Karpas-422 (cell line): ENCODE measurements at regions not wholly inside any gene's neighbourhood (a gene's known extent, or its start where the extent isn't known, plus 50 kb on each side); places are given as distances from the start of the nearest gene placed in this dataset.

Experiments
- DNase-seq: peaks from one replicate; pipeline ENCODE4 v3.0.0-alpha.2; 2015
- H2AFZ ChIP-seq: fragments of 200-600 bp; sonication (generic); 2 replicates; pipeline ENCODE4 v1.6.1; 2014; ENCODE audit warnings: antibody characterized with exemption, low read length, mixed read lengths
- H3K27ac ChIP-seq: fragments of 200-600 bp; sonication (generic); 2 replicates; pipeline ENCODE4 v1.5.1; 2014; ENCODE audit warnings: mild to moderate bottlenecking, low read length, moderate library complexity
- H3K27me3 ChIP-seq: fragments of 200-600 bp; sonication (generic); 2 replicates; pipeline ENCODE4 v1.6.1; 2014; ENCODE audit warnings: low read length, mixed read lengths
- H3K36me3 ChIP-seq: fragments of 200-600 bp; sonication (generic); 2 replicates; pipeline ENCODE4 v1.6.1; 2014; ENCODE audit warnings: low read length, mixed read lengths; ENCODE audit not compliant: insufficient read depth
- H3K4me1 ChIP-seq: fragments of 200-600 bp; sonication (generic); 2 replicates; pipeline ENCODE4 v1.6.1; 2014; ENCODE audit warnings: mild to moderate bottlenecking, low read length, mixed read lengths
- H3K4me2 ChIP-seq: fragments of 200-600 bp; sonication (generic); 2 replicates; pipeline ENCODE4 v1.6.1; 2014; ENCODE audit warnings: low read length, low read depth, mild to moderate bottlenecking; ENCODE audit not compliant: poor library complexity, severe bottlenecking
- H3K4me3 ChIP-seq: fragments of 200-600 bp; sonication (generic); 2 replicates; pipeline ENCODE4 v1.5.1; 2014; ENCODE audit warnings: mild to moderate bottlenecking, antibody characterized with exemption, low read length, mixed read lengths
- H3K79me2 ChIP-seq: fragments of 200-600 bp; sonication (generic); 2 replicates; pipeline ENCODE4 v1.6.1; 2014; ENCODE audit warnings: mild to moderate bottlenecking, low read length, mixed read lengths
- H3K9ac ChIP-seq: fragments of 200-600 bp; sonication (generic); 2 replicates; pipeline ENCODE4 v1.6.0; 2014; ENCODE audit warnings: low read length
- H3K9me2 ChIP-seq: fragments of 200-600 bp; sonication (generic), shearing (Covaris generic); replicated peaks from 2 replicates; pipeline ENCODE4 v1.6.0; 2014; ENCODE audit warnings: mild to moderate bottlenecking, low read length, moderate library complexity; ENCODE audit not compliant: insufficient read depth
- H3K9me3 ChIP-seq: fragments of 300-700, 200-600 bp; sonication (generic); 2 replicates; pipeline ENCODE4 v1.6.1; 2014; ENCODE audit warnings: low read length, mixed read lengths
- H4K20me1 ChIP-seq: fragments of 200-600 bp; sonication (generic); 2 replicates; pipeline ENCODE4 v1.6.1; 2014; ENCODE audit warnings: mild to moderate bottlenecking, antibody characterized with exemption, low read length, low read depth; ENCODE audit not compliant: insufficient read depth

DNA sequence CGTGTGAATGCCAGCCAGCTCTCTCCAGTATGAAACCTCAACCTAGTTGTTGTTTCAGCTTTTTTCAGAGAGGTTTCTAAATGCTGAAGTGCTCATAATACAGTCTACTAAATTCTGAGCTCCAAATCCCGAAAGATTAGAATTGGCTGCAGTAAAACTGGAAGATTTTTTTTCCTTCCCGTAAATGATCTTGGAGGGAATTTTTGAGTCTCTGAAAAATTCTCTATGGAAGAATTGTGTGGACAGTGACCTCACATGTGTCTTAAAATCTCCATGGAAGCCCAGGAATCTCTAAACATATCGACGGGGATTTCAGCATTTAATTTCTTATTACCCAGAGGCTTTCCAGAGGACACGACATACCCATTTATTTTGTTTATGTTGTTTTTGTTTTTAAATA lies 1499.2 kb downstream of the LRRC4C start:
- H3K79me2 ChIP-seq = no peaks in the 10 kb centered on the region
- no peak overlapping the region for H2AFZ ChIP-seq
- H3K4me3 ChIP-seq = no peak overlapping the region
- no peaks in the 10 kb centered on the region for H3K27me3 ChIP-seq
- H3K36me3 ChIP-seq = no peaks in the 10 kb centered on the region
- H3K4me2 ChIP-seq = no peak overlapping the region
- no peak for DNase-seq
- no peaks in the 10 kb centered on the region for H3K9me2 ChIP-seq
- no peaks in the 10 kb centered on the region for H3K4me1 ChIP-seq
- H4K20me1 ChIP-seq = no peaks in the 10 kb centered on the region
- no peak overlapping the region for H3K27ac ChIP-seq
- peaks cover 29% of the 10 kb centered on the region for H3K9me3 ChIP-seq
- no peak overlapping the region for H3K9ac ChIP-seq

DNA sequence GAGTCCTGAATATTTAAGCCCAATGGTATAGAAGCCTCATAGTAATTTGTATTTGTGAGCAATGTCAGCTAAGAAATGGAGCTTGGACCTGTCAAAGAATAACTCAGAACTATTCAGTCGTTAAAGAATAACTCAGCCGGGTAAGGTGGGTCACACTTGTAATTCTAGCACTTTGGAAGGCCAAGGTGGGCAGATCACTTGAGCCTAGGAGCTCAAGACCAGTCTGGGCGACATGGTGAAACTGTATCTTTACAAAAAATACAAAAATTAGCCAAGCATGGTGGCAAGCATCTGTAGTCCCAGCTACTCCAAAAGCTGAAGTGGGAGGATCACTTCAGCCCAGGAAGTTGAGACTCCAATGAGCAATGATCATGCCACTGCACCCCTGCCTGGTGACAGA lies 1526.5 kb downstream of the LRRC4C start:
- Histone ChIP-seq H3K4me1 (no peaks in the 10 kb centered on the region), H3K4me2 (no peak overlapping the region), H3K4me3 (no peak overlapping the region), H3K9ac (no peak overlapping the region), H3K27me3 (no peaks in the 10 kb centered on the region), H3K36me3 (no peaks in the 10 kb centered on the region), H4K20me1 (no peaks in the 10 kb centered on the region), H2AFZ (no peak overlapping the region), H3K9me2 (no peaks in the 10 kb centered on the region), H3K9me3 (peaks cover 22% of the 10 kb centered on the region), H3K27ac (no peak overlapping the region), H3K79me2 (no peaks in the 10 kb centered on the region)
- DNase-seq = no peak

DNA sequence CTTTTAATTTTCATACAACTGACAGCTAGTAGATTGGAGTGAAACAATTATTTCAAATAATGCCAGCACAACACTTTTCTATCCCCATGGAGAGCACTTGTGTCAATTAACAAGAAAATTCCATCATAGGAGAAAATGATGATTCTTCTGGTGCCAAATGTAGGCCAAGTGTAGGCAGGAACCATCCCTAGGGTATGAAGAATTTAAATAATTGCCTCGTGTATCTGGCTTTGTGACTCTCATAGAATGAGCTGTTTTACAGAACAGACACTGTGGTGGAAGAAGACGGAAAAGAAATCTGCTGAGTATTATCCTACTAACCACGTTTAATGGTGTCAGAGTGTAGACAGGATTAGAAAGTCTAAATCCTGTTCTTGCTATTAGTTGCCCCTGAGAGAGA lies 1542.2 kb downstream of the LRRC4C start:
- Histone ChIP-seq H3K36me3 (no peaks in the 10 kb centered on the region), H3K4me2 (no peak overlapping the region), H3K27ac (no peak overlapping the region), H3K79me2 (no peaks in the 10 kb centered on the region), H2AFZ (no peak overlapping the region; the same call in 1 of the 2 replicates), H3K9me2 (no peaks in the 10 kb centered on the region), H3K9ac (no peak overlapping the region), H3K4me3 (no peak overlapping the region), H3K4me1 (no peaks in the 10 kb centered on the region), H3K27me3 (no peaks in the 10 kb centered on the region), H4K20me1 (no peaks in the 10 kb centered on the region), H3K9me3 (peaks cover 21% of the 10 kb centered on the region)
- no peak for DNase-seq

DNA sequence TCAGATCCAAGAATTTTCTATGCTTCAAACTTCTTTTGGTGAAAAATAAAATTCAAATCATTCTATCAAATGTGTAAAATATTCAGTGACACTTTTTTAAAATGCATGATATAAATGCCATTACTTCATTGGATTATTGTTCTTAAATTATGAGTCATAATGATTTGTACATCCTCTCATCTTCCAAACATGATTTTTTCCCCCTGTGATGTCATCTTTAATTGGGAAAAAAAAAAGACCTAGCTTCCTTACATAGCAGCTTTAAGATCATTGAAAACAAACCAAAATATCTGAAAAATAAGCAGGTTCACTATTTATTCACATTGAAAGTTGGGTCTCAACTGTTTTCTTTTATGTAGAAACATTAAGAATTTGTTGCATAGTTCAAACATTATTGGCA lies 1549.4 kb downstream of the LRRC4C start:
- H4K20me1 ChIP-seq = no peaks in the 10 kb centered on the region

DNA sequence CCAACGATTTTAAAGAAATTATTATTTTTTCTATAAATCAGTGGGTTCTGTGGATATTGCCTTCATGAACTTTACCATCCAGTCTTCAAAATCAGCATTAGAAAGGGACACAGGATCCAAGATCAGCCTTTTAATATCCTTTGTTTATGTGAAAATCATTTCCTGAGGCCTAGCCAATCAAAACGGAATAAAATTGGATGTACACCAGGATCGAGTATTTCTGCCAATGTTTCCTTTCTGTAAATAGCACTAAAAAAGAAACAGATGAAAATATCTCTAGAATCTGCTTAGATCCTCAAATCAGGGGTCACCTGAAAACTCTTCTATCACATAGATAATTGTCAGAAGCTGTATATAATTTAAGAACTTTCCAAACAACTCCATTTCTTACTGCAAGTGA lies 1598.5 kb downstream of the LRRC4C start:
- peaks cover 34% of the 10 kb centered on the region for H3K9me3 ChIP-seq
- H3K9ac ChIP-seq = no peak overlapping the region
- H3K4me1 ChIP-seq = no peaks in the 10 kb centered on the region
- H3K4me2 ChIP-seq = no peak overlapping the region
- no peaks in the 10 kb centered on the region for H3K9me2 ChIP-seq
- no peak overlapping the region for H2AFZ ChIP-seq
- H4K20me1 ChIP-seq = no peaks in the 10 kb centered on the region
- H3K36me3 ChIP-seq = no peaks in the 10 kb centered on the region
- no peak for DNase-seq
- H3K27me3 ChIP-seq = no peaks in the 10 kb centered on the region
- H3K27ac ChIP-seq = no peak overlapping the region
- no peak overlapping the region for H3K4me3 ChIP-seq
- H3K79me2 ChIP-seq = no peaks in the 10 kb centered on the region

More for the DNA sequence above, 1549.4 kb downstream of the LRRC4C start:
- H2AFZ ChIP-seq = no peak overlapping the region
- DNase-seq = no peak
- no peak overlapping the region for H3K4me2 ChIP-seq
- no peak overlapping the region for H3K4me3 ChIP-seq
- H3K4me1 ChIP-seq = no peaks in the 10 kb centered on the region
- H3K27me3 ChIP-seq = no peaks in the 10 kb centered on the region
- peaks cover 16% of the 10 kb centered on the region; the same call in 1 of the 2 replicates for H3K9me3 ChIP-seq
- H3K79me2 ChIP-seq = no peaks in the 10 kb centered on the region
- no peaks in the 10 kb centered on the region for H3K36me3 ChIP-seq
- no peaks in the 10 kb centered on the region for H3K9me2 ChIP-seq
- H3K9ac ChIP-seq = no peak overlapping the region
- no peak overlapping the region for H3K27ac ChIP-seq

DNA sequence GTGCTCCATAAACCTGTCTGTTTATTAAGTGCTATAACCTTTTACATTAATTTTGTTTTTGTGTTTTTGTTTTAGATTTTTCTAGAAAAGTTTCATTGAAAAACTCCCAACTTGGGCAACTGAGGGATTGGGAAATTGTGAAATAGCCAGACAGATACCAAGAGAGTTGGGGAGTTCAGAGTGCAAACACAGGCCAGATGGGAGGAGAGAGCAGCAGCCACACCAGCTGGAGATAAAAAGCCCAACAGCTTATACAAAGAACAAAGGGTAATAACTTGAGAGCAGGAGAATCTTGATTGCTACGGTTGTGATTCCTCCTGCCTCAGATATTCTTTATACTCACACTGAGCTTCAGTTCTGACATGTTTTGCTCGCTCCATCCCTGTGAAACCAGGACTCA lies 1642.2 kb downstream of the LRRC4C start:
- Histone ChIP-seq H3K9ac (no peak overlapping the region), H3K4me1 (no peaks in the 10 kb centered on the region), H3K36me3 (no peaks in the 10 kb centered on the region), H3K27ac (no peak overlapping the region), H3K4me3 (no peak overlapping the region), H3K27me3 (no peaks in the 10 kb centered on the region), H4K20me1 (no peaks in the 10 kb centered on the region), H3K79me2 (no peaks in the 10 kb centered on the region), H3K4me2 (no peak overlapping the region), H3K9me2 (no peaks in the 10 kb centered on the region), H3K9me3 (peaks cover 9% of the 10 kb centered on the region), H2AFZ (no peak overlapping the region)
- DNase-seq = no peak

DNA sequence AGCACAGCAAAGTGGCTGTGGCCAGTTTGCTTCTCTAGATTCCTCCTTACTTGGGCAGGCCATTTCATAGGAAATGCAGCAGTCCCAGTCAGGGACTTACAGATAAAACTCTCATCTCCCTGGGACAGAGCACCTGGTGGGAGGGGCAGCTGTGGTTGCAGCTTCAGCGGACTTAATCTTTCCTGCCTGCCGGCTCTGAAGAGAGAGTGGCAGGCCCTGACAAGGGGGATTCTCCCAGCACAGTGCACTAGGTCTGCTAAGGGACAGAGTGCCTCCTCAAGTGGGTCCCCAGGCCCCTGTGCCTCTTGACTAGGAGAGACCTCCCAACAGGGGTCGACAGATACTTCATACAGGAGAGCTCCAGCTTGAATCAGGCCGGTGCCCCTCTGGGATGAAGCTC lies 1649.1 kb downstream of the LRRC4C start:
- no peaks in the 10 kb centered on the region for H3K27me3 ChIP-seq
- no peak overlapping the region for H3K9ac ChIP-seq
- H3K4me3 ChIP-seq = no peak overlapping the region
- no peaks in the 10 kb centered on the region for H3K79me2 ChIP-seq
- no peak overlapping the region for H3K4me2 ChIP-seq
- no peak overlapping the region for H2AFZ ChIP-seq
- no peaks in the 10 kb centered on the region for H3K36me3 ChIP-seq
- H3K27ac ChIP-seq = no peak overlapping the region
- no peaks in the 10 kb centered on the region for H3K4me1 ChIP-seq
- no peak for DNase-seq
- H3K9me3 ChIP-seq = peaks cover 13% of the 10 kb centered on the region; the same call in 1 of the 2 replicates
- no peaks in the 10 kb centered on the region for H3K9me2 ChIP-seq
- H4K20me1 ChIP-seq = no peaks in the 10 kb centered on the region

DNA sequence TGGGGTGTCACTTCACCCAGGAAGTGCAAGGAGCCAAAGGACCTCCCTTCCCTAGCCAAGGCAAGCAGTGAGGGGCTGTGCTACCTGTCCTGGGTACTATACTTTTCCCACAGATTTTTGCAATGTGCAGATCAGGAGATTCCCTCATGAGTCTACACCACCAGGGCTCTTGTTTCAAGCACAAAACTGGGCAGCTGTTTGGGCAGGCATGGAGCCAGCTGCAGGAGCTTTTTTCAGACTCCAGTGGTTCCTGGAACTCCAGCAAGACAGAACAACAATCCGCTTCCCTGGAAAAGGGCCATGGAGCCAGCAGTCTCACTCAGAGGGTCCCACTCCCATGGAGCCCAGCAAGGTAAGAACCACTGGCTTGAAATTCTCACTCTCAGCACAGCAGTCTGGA lies 1649.6 kb downstream of the LRRC4C start:
- Histone ChIP-seq H3K79me2 (no peaks in the 10 kb centered on the region), H3K4me1 (no peaks in the 10 kb centered on the region), H3K9ac (no peak overlapping the region), H3K27ac (no peak overlapping the region), H2AFZ (no peak overlapping the region), H3K4me3 (no peak overlapping the region), H3K9me2 (no peaks in the 10 kb centered on the region), H3K9me3 (peaks cover 16% of the 10 kb centered on the region), H3K27me3 (no peaks in the 10 kb centered on the region), H4K20me1 (no peaks in the 10 kb centered on the region), H3K4me2 (no peak overlapping the region), H3K36me3 (no peaks in the 10 kb centered on the region)
- DNase-seq = no peak

DNA sequence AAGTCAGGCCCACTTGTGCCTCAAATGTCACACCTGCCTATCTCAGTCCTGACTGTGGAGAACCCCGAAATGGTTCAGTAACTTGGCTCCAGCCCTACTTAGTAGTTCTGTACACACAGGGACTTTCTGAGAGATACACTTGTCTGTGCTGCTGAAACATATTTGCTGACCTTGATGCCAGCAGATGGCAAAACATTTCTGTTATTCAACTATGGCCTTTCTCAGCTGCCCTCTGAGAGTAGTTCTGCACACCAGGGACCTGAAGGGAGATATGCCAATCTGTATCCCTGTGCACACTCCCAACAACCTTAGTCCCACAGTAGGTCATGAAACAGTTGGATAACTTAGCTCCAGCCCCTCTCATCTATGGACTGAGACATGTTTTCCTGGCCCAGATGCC lies 1651.5 kb downstream of the LRRC4C start:
- no peak for DNase-seq
- H4K20me1 ChIP-seq = no peaks in the 10 kb centered on the region
- no peaks in the 10 kb centered on the region for H3K27me3 ChIP-seq
- 0 out of 2 replicates have a peak overlapping the region, but pooled peaks have one; percentile 12 for H3K4me3 ChIP-seq
- no peaks in the 10 kb centered on the region for H3K4me1 ChIP-seq
- H3K4me2 ChIP-seq = no peak overlapping the region
- no peak overlapping the region for H2AFZ ChIP-seq
- H3K9me2 ChIP-seq = no peaks in the 10 kb centered on the region
- H3K79me2 ChIP-seq = no peaks in the 10 kb centered on the region
- no peak overlapping the region for H3K9ac ChIP-seq
- no peak overlapping the region for H3K27ac ChIP-seq
- H3K36me3 ChIP-seq = no peaks in the 10 kb centered on the region
- H3K9me3 ChIP-seq = peaks cover 19% of the 10 kb centered on the region
